GM21526 (cell line): ENCODE measurements at regions not wholly inside any gene's neighbourhood (a gene's known extent, or its start where the extent isn't known, plus 50 kb on each side); places are given as distances from the start of the nearest gene placed in this dataset.

ENCODE experiments used
- ATAC-seq: cut with Tn5 transposase; IDR thresholded peaks from one replicate; pipeline ENCODE4 v1.9.1; 2021; ENCODE audit warnings: moderate library complexity; ENCODE audit not compliant: unreplicated experiment, low FRiP score

DNA sequence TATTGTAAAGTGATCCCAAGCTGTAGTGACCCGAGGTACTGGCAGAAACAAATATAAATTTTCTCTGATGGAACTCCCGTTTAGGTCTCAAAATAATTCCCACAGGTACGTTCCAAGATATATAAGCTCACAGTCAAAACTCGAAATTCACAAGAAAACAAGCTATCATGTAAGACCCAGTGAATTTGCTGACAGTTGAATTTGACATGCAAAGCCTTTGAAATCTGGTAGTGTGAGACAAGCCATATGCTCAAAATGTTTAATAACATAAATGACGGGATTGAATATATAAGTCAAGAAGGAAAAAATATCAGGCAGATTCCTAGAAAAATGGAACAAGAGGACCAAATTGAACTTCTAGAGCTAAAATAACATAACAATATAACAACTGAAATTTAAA, 252.8 kb downstream of the TMA16 start:
- no peak for ATAC-seq

DNA sequence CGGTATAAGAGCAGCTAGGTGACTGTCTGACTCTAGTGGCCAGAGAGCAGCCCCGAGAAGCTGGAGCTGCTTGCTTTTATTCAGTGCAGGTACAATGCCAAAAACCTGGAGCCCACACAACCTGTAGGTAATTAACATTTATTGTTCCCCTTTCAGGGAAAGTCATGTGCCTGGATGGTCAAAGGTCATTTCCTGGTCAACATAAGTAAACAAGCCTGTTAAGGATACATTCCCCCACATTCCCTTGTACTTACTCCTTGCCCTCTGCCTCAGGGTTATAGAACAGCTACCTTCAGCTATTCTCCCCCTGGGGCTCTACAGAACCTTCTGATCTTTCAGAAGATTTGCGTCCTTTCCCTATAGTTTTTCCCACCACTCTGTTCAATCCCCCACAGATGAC, 253.4 kb downstream of the TMA16 start:
- ATAC-seq: no peak

DNA sequence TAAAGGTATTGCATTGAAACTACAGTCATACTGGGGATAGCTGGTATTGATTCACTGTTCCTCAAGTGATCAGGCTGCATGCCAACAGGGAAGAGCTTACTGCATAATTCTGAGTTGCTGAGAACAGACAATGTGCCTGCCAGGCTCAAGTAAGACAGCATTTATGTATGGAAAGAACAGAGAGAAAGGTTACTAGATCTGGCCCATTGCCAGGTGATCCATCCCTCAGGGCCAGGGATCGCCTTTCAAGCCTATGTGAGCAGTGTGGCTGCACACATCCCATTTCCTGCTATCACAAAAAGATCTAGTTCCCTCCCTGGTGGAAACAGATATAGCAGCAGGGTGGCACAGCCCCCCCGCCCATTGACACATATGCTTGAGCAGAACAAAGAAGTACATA, 254.0 kb downstream of the TMA16 start:
- ATAC-seq: no peak

DNA sequence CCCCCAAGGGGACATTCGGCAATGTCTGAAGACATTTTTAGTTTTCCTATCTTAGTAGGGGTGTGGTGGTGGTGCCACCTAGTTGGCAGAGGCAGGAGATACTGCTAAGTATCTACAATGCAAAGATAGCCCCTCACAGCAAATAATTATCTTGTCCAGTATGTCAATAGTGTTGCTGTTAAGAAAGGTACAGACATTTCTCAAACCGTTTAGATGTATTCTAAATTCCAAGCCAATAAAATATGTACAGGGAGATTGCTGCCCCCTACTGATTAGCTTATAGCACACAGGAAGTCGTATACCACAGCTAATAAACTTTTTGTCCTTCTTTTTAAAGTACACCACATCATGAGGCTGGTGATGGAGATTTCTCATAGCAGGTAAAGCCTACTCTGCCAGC, 260.5 kb downstream of the TMA16 start:
- ATAC-seq: peak; percentile 67

DNA sequence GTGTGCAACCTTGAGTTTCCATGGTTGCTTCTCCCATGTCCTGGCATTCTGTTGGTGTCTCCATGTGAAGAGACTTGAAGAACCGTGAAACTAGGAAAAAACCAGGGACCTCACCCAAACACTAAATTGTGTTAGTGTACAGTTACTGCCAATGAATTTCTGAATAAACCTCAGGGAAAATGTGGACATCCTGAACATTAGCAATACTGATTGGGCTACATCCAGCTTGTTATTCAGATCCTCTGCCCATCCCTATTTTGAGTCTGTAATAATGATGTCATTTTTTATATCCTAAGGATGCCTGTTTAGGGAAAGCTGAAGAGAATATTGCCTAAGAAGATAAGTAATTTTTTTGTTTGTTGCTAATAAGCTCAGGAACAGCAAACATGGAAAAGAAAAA, 262.7 kb downstream of the TMA16 start:
- ATAC-seq: no peak

DNA sequence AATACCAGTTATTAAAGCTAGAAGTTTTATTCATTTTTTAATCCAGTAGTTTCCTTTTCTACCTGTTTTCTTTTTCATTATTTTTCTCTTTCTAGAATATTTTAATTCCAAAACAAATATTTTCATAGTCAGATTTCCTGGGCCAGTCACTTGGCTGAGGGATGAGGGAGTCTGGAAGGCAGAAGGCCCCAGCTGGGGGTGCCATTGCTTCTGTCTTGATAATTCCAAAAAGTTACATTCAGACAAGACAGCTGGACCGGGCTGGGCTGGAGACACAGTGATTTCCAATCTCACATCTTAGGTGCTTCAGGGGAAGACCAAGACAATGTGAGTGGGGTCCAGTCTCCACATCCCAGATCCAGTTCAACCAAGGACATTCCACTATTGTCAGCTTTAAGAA, 263.5 kb downstream of the TMA16 start:
- no peak for ATAC-seq

DNA sequence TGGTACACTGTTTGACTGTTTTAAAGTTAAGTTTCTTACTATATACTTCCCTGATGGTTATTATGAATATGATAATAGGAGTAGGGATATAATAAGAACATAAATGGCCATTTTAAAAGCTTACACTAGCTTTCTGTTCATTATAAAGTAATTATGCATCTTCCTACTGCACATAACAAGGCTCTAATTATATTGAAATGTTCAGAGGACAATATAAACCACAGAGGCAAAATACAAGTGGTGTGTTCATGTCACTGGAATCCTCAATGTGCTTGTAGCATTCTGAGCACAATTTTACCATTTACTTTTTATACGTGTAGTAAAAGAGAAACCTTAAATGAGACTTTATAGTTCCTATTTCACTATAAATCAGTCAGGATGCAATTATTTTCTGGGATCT, 268.3 kb downstream of the TMA16 start:
- no peak for ATAC-seq

DNA sequence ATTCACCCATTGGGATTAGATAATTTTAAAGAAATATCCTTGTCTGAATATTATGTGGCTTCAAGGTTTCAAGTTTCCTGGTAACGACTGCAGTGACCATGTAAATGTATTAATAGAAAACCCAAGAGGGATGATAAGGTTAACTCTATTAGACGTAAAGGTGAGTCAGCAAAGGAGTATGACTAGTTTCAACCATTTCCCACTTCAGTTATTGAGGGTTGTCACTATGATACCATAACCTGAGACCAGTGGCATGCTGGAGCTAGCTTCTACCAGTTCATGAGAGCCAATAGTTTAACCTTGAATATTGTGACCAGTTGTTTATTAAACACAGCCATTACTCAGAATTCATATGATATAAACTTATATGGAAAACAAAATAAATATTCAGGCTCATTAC, 270.1 kb downstream of the TMA16 start:
- no peak for ATAC-seq

DNA sequence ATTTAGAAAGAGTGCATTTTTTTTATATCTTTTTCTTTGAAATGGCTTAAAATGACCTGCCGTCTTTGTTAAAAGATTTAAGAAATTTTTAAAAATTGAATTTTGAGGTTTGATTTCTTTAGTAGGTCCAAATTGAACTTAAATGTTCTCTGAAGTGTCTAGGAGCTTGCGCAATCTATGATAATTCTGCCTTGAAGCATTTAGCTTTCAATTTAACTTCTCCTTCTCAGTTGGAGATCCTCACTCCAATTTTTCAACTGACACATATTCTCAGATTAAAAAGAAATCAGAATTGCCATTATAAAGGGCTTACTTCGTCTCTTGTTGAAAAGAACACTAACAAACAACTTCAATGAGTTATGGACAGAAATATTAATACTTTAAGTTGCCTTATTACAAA, 273.5 kb downstream of the TMA16 start:
- ATAC-seq: no peak

DNA sequence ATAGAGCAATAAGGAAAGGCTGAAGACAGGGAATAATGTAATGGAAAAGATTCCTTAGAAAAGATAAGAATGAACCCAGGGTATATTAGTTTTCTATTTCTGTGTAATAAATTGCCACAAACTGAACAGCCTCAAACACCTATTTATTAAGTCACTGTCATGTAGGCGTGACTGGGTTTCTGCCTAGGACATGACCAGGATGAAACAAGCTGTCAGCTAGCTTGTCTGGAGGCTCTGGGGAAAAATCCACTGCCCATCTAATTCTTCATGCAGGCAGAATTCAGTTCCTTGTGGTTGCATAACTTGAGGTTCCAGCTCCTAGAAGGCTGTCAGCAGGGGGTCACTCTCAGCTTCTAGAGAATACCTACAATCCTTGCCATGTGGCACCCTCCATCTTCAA, 277.7 kb downstream of the TMA16 start:
- ATAC-seq: no peak

DNA sequence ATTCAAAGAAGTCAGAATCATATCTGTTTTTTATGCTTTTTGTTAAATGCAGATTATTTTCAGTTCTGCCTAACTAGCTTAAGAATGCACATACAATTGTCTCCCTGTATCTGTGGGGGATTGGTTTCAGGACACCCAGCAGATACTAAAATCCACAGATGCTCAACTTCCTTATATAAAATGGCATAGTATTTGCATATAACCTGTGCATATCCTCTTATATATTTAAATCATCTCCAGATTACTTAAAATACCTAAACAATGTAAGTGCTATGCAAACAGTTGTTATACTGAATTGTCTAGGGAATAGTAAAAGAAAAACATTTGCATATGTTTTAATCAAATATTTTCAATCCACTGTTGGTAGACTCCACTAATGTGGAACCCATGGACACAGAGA, 279.4 kb downstream of the TMA16 start:
- ATAC-seq: no peak

DNA sequence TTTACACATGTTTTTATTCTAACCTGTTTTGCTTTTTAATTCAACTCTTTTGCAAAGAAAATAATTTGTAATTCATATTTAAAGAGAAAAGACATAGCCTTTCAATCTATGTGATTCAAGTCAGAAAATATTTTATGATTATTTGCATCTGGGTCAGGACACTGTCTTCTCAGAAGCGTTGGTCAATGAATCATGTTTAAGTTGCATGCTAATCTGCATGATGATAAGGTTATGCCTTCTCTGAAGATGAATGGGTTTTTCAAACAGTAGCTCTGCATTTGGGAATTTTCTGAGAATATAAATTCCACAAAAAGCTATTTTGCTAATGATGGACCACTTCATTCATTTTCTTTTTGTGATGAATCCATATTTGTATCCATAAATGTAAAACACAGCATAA, 282.5 kb downstream of the TMA16 start:
- no peak for ATAC-seq

DNA sequence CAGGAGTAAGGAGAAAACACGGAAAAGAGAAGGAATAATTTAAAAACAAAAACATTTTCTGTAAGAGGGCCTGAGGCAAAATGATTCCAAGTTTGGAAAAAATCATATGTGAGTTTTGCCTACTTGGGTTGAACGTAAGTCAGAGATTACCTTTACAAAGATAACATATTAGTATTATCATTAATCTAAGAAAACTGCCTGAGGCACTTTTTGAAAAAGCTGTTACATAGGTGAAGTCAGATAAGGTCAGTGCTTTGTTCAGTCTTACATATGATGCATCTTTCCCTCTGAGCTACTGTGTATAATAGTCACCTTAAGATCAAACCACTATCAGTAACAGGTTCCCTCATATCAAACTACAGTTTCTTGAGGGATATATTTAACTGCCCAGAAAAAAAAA, 287.2 kb downstream of the TMA16 start:
- ATAC-seq: no peak

DNA sequence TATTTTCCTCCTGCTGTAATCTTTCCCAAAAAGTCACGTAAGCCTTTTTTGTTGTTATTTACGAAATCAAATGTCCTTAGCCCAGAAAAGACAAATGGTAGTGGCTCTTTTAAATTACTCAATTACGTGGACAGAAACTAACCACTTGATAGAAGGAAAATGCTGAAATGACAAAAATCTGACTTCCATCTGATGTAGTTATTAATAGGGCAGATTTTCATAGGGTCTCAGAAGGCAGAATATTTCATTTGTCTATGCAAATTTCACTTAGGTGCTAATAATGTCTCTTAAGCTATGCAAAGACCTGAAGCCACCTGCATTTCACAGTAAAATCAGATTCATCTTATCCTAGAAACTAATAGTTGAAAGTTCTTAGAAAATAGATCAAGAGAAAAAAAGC, 295.7 kb downstream of the TMA16 start:
- ATAC-seq: no peak

DNA sequence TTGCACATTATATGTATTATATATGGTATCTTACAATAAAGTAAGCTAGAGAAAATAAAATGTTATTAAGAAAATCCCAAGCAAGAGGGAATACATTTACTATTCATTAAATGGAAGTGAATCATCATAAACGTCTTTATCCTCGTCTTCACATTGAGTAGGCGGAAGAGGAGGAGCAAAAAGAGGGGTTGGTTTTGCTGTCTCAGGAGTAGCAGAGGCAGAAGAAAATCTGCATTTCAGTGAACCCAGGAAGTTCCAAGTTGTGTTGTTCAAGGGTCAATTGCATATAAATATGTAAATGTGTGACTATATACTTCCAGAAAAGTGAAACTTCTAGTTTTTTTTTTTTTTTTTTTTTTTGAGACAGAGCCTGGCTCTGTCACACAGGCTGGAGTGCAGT, 301.4 kb downstream of the TMA16 start:
- ATAC-seq: no peak

DNA sequence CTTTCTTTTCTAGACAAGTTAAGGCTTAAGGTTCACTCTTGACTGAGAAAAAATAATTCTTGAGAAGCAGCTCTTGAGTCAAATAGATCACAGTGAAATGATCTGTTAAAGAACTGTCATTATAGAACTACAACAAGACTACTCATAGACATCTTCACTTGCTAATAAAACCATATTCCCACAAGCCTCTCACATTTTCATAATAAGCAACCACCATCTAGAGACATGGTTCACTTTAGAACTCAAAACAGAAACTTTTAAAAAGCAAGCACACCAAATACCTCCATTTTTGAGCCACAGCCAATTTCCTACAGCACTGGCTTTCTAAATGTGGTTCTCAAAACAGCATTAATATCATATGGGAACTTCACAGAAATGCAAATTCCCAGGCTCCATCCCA, 309.5 kb downstream of the TMA16 start:
- no peak for ATAC-seq

DNA sequence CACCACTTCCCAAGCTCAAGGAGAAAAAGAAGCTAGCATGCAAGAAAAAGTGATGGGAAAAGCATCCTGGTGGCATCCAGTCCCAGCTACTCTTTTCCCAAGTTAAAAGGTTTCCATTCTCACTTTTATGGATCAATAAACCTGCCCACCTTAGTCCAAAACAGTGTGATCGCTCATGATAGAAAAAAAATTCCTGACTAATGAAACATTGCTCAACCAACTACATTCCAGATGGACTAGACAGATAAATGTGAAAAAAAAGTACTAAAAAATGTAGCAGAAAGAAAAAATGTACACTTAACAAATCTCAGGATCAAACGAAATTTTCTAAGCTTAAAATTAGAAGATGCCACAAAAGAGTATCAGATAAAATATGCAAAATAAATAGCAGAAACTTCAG, 312.2 kb downstream of the TMA16 start:
- no peak for ATAC-seq

DNA sequence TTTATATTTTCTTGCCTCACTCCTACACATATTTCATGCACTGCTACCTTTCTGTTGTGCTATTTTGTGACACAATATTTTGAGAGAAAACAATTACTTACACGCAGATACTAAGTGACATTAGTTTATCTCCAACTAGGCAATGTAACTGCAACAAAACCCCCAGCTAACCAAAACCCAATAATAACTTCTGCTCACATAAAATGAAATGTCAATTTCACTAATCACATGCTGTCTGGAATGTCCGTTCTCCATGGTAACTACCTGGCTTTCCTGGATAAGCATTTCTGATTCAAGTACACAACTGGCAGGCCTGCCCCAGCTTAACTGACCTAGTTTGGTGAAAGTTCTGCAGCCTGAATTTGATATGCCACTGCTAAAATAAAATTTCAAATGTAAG, 313.5 kb downstream of the TMA16 start:
- no peak for ATAC-seq

DNA sequence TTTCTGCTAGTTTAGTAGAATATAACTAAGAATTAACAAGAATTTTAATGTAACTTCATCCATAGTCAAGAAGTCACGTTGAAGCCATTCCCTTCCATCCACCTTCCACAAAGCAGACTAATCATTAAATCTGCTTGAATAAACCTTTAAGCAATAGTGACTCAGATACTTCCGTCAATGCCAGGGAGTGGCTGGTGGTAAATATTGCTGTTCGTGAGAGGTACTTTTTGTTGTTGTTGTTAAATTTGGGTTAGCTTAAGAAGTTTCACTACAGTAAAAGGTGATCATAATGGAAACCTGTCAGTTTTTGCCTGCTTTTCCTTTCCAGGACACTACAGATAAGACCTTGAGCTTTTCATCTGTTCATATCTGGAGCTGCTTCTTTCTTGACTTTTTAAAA, 316.3 kb downstream of the TMA16 start:
- no peak for ATAC-seq

DNA sequence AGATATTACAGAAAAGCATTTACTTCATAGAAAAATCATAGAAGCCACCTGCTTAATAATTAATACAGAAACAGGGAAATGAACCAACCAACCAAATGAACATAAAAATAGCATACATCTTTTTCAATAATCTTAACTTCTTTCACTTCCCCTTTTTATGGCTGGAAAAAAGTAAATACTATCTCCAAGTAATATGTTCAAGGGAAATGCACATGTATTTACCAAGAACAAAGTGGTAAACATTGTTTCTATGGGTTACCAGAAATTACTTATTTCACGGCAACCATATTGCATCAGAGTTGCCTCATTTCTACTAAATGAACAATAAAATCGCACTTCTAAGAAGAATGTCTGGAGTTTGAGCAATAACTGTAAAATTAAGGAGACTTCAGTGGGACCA, 321.3 kb downstream of the TMA16 start:
- peak; percentile 64 for ATAC-seq

DNA sequence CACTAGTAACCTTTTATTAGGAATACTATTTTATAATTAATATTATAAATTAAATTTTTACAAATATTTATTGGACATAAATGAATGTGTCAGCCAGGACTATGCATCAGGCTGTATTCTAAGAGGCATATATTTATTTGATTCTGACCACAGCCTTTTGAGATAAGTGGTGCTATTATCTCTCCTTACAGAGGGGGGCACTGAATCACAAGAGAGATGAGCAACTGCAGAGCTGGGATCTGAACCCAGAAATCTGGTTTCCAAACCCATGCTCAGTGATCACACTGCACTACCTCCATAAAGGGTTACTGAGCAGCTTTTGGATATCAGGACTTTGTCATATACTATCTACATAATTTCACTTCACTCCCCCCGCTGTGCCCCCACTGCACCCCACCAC, 322.0 kb downstream of the TMA16 start:
- ATAC-seq: peak; percentile 43

DNA sequence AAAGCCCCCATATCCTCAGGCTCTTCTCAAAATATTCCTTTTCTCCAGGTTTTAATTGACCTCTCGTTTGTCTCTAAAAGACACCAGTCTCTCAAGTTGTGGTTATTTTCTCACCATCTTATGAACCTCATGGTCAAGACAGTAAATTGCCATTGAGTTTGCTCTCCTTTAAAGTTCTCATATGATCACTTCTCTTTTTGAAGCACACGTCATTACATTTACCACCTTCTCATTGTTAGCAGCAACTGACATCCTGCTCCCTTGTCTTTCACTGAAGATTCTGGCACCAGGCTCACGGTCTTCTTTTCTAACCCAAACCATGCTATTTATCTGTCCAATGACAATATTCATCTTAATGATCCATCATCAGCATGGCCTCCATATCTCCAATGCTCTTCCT, 324.2 kb downstream of the TMA16 start:
- peak; percentile 41 for ATAC-seq

DNA sequence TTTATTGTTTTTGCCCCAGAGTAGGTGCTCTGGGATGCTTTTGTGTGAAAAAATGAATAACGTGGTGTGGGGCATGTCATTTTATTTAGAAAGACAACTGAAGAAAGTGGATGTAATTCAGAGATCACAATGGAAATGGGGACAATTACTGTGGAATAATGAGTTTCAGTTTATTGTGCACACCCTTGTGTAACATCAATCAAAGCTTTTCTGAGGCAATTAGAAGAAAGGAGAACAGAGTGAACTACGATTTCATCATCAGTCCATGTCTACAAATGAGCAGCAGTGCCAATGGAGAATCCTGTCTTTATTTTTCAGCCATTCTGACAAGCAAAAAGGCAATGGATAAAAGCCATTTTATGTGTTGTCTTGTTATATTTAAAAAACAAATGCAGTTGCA, 339.2 kb downstream of the TMA16 start:
- no peak for ATAC-seq

DNA sequence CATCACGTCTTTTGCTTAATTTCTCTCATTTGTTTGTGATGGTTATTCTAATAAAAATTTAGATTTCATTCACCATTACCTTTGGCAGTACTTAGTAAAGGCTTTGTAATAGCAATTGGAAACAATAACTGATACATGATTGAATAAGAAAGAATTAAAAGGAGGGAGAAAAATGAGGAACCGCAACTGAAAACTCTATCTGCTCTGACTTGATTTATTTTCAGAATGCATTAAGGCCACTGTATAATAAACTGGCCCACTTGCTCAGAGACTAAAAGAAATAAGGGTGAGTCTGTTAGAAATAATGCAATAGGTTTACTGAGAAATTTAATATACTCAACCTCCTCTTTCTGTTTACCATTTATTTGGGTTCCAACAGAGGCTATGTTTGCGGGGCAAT, 351.5 kb downstream of the TMA16 start:
- no peak for ATAC-seq
